B cell (primary cell): ENCODE measurements at regions not wholly inside any gene's neighbourhood (a gene's known extent, or its start where the extent isn't known, plus 50 kb on each side); places are given as distances from the start of the nearest gene placed in this dataset.

Experiments
- ATAC-seq: fragments of 200-7000 bp; cut with Tn5 transposase; one replicate; pipeline ENCODE4 v1.10.0; 2021; ENCODE audit warnings: low read depth, mild to moderate bottlenecking, moderate number of reproducible peaks, moderate library complexity
- CTCF ChIA-PET: fragments of 350-600 bp; sonication (Branson Sonifier 250); formaldehyde crosslinking; loops from one replicate; lab custom pipeline; 2021; ENCODE audit warnings: antibody characterized with exemption, inconsistent platforms; lab: Charles Lee
- POLR2A ChIA-PET: fragments of 350-600 bp; sonication (Branson Sonifier 250); formaldehyde crosslinking; loops from one replicate; lab custom pipeline; 2021; ENCODE audit warnings: antibody characterized with exemption; lab: Charles Lee
- DNase-seq: peaks from one replicate; pipeline ENCODE4 v3.0.0; 2013
- H2AFZ ChIP-seq: 2 replicates; pipeline ENCODE4 v1.6.1; 2012; ENCODE audit warnings: mild to moderate bottlenecking, low read depth, low read length; ENCODE audit not compliant: insufficient read depth, poor library complexity, severe bottlenecking
- H3K27ac ChIP-seq, 2 donors: 1 replicate in 1 of 2; 2 replicates in 1 of 2; pipeline ENCODE4 v1.5.1; 2012 to 2013; ENCODE audit warnings: low read length in 2 of 2, mild to moderate bottlenecking in 2 of 2, moderate library complexity in 1 of 2
- H3K27me3 ChIP-seq, 4 experiments: fragments of 200-600 bp in 1 of 4; sonication (generic) in 1 of 4; replicated peaks in 1 of 4; 1 replicate in 2 of 4; 2 replicates in 2 of 4; pipeline versions ENCODE4 v1.6.1 to v1.7.0; 2013 to 2016; ENCODE audit warnings: low read length in 3 of 4, mild to moderate bottlenecking in 2 of 4, mixed read lengths in 1 of 4, moderate library complexity in 1 of 4; ENCODE audit not compliant: insufficient read depth in 4 of 4, control insufficient read depth in 3 of 4; ENCODE audit errors: control extremely low read depth in 1 of 4
- H3K36me3 ChIP-seq, 2 experiments: replicated peaks in 1 of 2; 1 replicate in 1 of 2; 2 replicates in 1 of 2; pipeline versions ENCODE4 v1.6.1 to v1.7.1; 2013; ENCODE audit warnings: low read length in 1 of 2; ENCODE audit not compliant: insufficient read depth in 2 of 2, control insufficient read depth in 1 of 2; ENCODE audit errors: control extremely low read depth in 1 of 2, extremely low read depth in 1 of 2
- H3K4me1 ChIP-seq, 2 donors: fragments of 200-600 bp in 1 of 2; sonication (generic) in 1 of 2; 1 replicate in 1 of 2; 2 replicates in 1 of 2; pipeline versions ENCODE4 v1.5.1 to v1.6.1; 2013 to 2017; ENCODE audit warnings: low read length in 2 of 2; ENCODE audit not compliant: control insufficient read depth in 2 of 2, insufficient read depth in 2 of 2
- H3K4me2 ChIP-seq: replicated peaks from 2 replicates; pipeline ENCODE3; 2012; ENCODE audit warnings: mild to moderate bottlenecking, low read depth, low read length; ENCODE audit not compliant: poor library complexity, severe bottlenecking
- H3K4me3 ChIP-seq, 5 experiments: fragments of 200-600 bp in 1 of 5; sonication (generic) in 1 of 5; 1 replicate in 3 of 5; 2 replicates in 2 of 5; pipeline versions ENCODE4 v1.5.1 to v1.7.0; 2011 to 2016; ENCODE audit warnings: low read length in 4 of 5, mild to moderate bottlenecking in 4 of 5, low read depth in 2 of 5, control low read depth in 1 of 5, moderate library complexity in 1 of 5; ENCODE audit not compliant: insufficient read depth in 1 of 5; ENCODE audit errors: control extremely low read depth in 1 of 5, extremely low read depth in 1 of 5
- H3K79me2 ChIP-seq: fragments of 200-600 bp; sonication (generic); one replicate; pipeline ENCODE4 v1.6.0; 2016; ENCODE audit warnings: low read length; ENCODE audit not compliant: control insufficient read depth, insufficient read depth
- H3K9ac ChIP-seq: fragments of 200-600 bp; sonication (generic); 2 replicates; pipeline ENCODE4 v1.6.1; 2017; ENCODE audit warnings: mild to moderate bottlenecking, low read length, moderate library complexity
- H3K9me3 ChIP-seq, 3 donors: one replicate each; pipeline versions ENCODE4 v1.6.1 to v1.7.1; 2013; ENCODE audit warnings: low read length in 2 of 3; ENCODE audit not compliant: control insufficient read depth in 2 of 3, insufficient read depth in 1 of 3; ENCODE audit errors: control extremely low read depth in 1 of 3
- H4K20me1 ChIP-seq: 2 replicates; pipeline ENCODE4 v1.6.0; 2012; ENCODE audit warnings: mild to moderate bottlenecking, low read length; ENCODE audit not compliant: insufficient read depth, control insufficient read depth, poor library complexity, severe bottlenecking
- H3K27ac Mint-ChIP-seq: one replicate; pipeline ENCODE4 v1.8.0; 2021; ENCODE audit warnings: mixed read lengths
- H3K27me3 Mint-ChIP-seq: one replicate; pipeline ENCODE4 v1.8.0; 2021; ENCODE audit warnings: mixed read lengths
- H3K4me1 Mint-ChIP-seq: one replicate; pipeline ENCODE4 v1.8.0; 2021; ENCODE audit warnings: mixed read lengths
- H3K4me3 Mint-ChIP-seq: one replicate; pipeline ENCODE4 v1.8.0; 2021; ENCODE audit warnings: mixed read lengths
- H3K9me3 Mint-ChIP-seq: one replicate; pipeline ENCODE4 v1.8.0; 2022; ENCODE audit warnings: mixed read lengths; ENCODE audit not compliant: insufficient read depth
- EZH2 ChIP-seq: IDR thresholded peaks from 2 replicates; pipeline ENCODE4 v1.6.1; 2012; ENCODE audit warnings: borderline replicate concordance, low read depth, mild to moderate bottlenecking, moderate library complexity, low read length; ENCODE audit not compliant: insufficient read depth, poor library complexity, severe bottlenecking
- WGBS: methylation state at CpG from one replicate; pipeline ENCODE4 v1.1.5; 2013; ENCODE audit warnings: missing lambda C conversion rate; ENCODE audit not compliant: insufficient coverage; 5-methylcytosine and 5-hydroxymethylcytosine counted together
- intact Hi-C: fragments of 100-400 bp; cut with micrococcal nuclease; formaldehyde crosslinking; loops from one replicate; pipeline ENCODE4 v1.10.0; 2022
- TF ChIP-seq, protein P1 (sequence below): fragments of 200-600 bp; IDR thresholded peaks from one replicate; pipeline ENCODE4 v1.8.0; 2022; ENCODE audit warnings: antibody characterized with exemption, mild to moderate bottlenecking

GRCh38 chr13:112136095-112136494, 69.1 kb downstream of the SOX1 start:
- POLR2A ChIA-PET, result no interaction called here
- Histone ChIP-seq H3K79me2 (no peaks in the 10 kb centered on the region), H3K36me3 (no peaks in the 10 kb centered on the region), H3K9me3 (peaks cover 0 to 5% (median 0%) of the 10 kb centered on the region in 3 donors), H4K20me1 (no peaks in the 10 kb centered on the region), H3K9ac (no peak overlapping the region), H3K27me3 (no peaks in the 10 kb centered on the region), H2AFZ (no peak overlapping the region), H3K27ac (no peak overlapping the region), H3K4me2 (no peak overlapping the region), H3K4me1 (no peaks in the 10 kb centered on the region), H3K4me3 (no peak overlapping the region)
- TF ChIP-seq, protein P1, sequence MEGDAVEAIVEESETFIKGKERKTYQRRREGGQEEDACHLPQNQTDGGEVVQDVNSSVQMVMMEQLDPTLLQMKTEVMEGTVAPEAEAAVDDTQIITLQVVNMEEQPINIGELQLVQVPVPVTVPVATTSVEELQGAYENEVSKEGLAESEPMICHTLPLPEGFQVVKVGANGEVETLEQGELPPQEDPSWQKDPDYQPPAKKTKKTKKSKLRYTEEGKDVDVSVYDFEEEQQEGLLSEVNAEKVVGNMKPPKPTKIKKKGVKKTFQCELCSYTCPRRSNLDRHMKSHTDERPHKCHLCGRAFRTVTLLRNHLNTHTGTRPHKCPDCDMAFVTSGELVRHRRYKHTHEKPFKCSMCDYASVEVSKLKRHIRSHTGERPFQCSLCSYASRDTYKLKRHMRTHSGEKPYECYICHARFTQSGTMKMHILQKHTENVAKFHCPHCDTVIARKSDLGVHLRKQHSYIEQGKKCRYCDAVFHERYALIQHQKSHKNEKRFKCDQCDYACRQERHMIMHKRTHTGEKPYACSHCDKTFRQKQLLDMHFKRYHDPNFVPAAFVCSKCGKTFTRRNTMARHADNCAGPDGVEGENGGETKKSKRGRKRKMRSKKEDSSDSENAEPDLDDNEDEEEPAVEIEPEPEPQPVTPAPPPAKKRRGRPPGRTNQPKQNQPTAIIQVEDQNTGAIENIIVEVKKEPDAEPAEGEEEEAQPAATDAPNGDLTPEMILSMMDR, result no peak
- no peak for TF ChIP-seq EZH2
- H3K27ac Mint-ChIP-seq, result no peak overlapping the region
- DNase-seq, result no peak
- CTCF ChIA-PET, result no interaction called here
- no peaks in the 10 kb centered on the region for H3K9me3 Mint-ChIP-seq
- intact Hi-C loops, result no loop called here
- no peak for ATAC-seq
- H3K4me3 Mint-ChIP-seq, result no peak overlapping the region
- peaks cover 4% of the 10 kb centered on the region for H3K27me3 Mint-ChIP-seq
- no peaks in the 10 kb centered on the region for H3K4me1 Mint-ChIP-seq
- WGBS, result 82% methylated on average over 7 of the region's 7 CpGs

DNA sequence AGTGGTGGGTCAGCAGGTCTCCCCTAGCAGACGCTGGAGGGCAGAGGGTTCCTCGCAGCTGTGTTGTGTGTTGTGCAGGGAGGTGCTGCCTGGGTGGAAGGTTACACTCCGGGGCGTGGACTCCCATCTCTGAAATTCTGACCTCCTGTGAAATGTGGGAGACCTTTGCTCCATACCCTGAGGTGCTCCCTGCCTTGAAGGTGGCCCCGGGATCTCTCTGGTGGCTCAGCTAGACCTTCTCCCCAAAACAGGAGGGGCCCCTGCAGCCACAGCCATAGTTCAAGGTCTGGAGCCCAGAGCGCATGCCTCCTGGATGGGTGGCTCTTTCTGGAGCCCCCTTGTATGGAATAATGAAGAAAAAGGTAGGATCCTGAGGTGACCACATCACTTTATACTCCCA, 70.2 kb downstream of the SOX1 start:
- WGBS, result 84% methylated on average over 5 of the region's 6 CpGs
- H3K9ac ChIP-seq, result no peak overlapping the region
- Mint-ChIP-seq H3K4me1 (no peaks in the 10 kb centered on the region), H3K9me3 (no peaks in the 10 kb centered on the region), H3K4me3 (no peak overlapping the region), H3K27ac (no peak overlapping the region), H3K27me3 (peaks cover 4% of the 10 kb centered on the region)
- H3K4me2 ChIP-seq, result no peak overlapping the region
- intact Hi-C loops, result no loop called here
- TF ChIP-seq EZH2, result no peak
- TF ChIP-seq, protein P1, result no peak
- no peak overlapping the region for H2AFZ ChIP-seq
- ATAC-seq (no peak), DNase-seq (no peak)
- no peak overlapping the region for H3K4me3 ChIP-seq
- ChIA-PET CTCF (no interaction called here), POLR2A (no interaction called here)
- H3K4me1 ChIP-seq, result no peaks in the 10 kb centered on the region
- H3K9me3 ChIP-seq, result peaks cover 0 to 8% (median 0%) of the 10 kb centered on the region in 3 donors
- peaks cover 0 to 2% (median 0%) of the 10 kb centered on the region in 4 experiments for H3K27me3 ChIP-seq
- H3K27ac ChIP-seq, result no peak overlapping the region
- H4K20me1 ChIP-seq, result no peaks in the 10 kb centered on the region
- no peaks in the 10 kb centered on the region for H3K36me3 ChIP-seq
- no peaks in the 10 kb centered on the region for H3K79me2 ChIP-seq
